DND-41 (cell line): ENCODE measurements at regions not wholly inside any gene's neighbourhood (a gene's known extent, or its start where the extent isn't known, plus 50 kb on each side); places are given as distances from the start of the nearest gene placed in this dataset.

ENCODE experiments used
- ATAC-seq: fragments of 200-7000 bp; cut with Tn5 transposase; 3 replicates; pipeline ENCODE4 v1.9.1; 2021; ENCODE audit warnings: low read depth; ENCODE audit not compliant: insufficient read depth
- DNase-seq: peaks from one replicate; pipeline ENCODE4 v3.0.0-alpha.2; 2020
- H2AFZ ChIP-seq: 2 replicates; pipeline ENCODE4 v1.6.0; 2012; ENCODE audit warnings: low read depth, low read length
- H3K27ac ChIP-seq: 2 replicates; pipeline ENCODE4 v1.5.1; 2012; ENCODE audit warnings: low read length, inconsistent platforms
- H3K27me3 ChIP-seq: fragments of 200-600 bp; sonication (generic); 2 replicates; pipeline ENCODE4 v1.6.0; 2012; ENCODE audit warnings: low read length, mild to moderate bottlenecking, inconsistent platforms; ENCODE audit not compliant: insufficient read depth, poor library complexity
- H3K36me3 ChIP-seq: 2 replicates; pipeline ENCODE4 v1.5.1; 2012; ENCODE audit warnings: low read length, inconsistent platforms; ENCODE audit not compliant: insufficient read depth
- H3K4me1 ChIP-seq: 2 replicates; pipeline ENCODE4 v1.5.1; 2012; ENCODE audit warnings: mild to moderate bottlenecking, low read length; ENCODE audit not compliant: insufficient read depth
- H3K4me2 ChIP-seq: 2 replicates; pipeline ENCODE4 v1.6.0; 2012; ENCODE audit warnings: mild to moderate bottlenecking, moderate library complexity, low read length, inconsistent platforms; ENCODE audit not compliant: insufficient read depth
- H3K4me3 ChIP-seq, 2 experiments: fragments of 200-600 bp in 1 of 2; shearing (Covaris generic) in 1 of 2; 2 replicates each; pipeline ENCODE4 v1.5.1; 2012 to 2016; ENCODE audit warnings: inconsistent platforms in 2 of 2, low read length in 2 of 2, mild to moderate bottlenecking in 2 of 2, low read depth in 1 of 2, moderate library complexity in 1 of 2
- H3K79me2 ChIP-seq: 2 replicates; pipeline ENCODE4 v1.6.0; 2012; ENCODE audit warnings: low read length, inconsistent platforms; ENCODE audit not compliant: insufficient read depth
- H3K9ac ChIP-seq: 2 replicates; pipeline ENCODE4 v1.6.0; 2012; ENCODE audit warnings: low read depth, mild to moderate bottlenecking, inconsistent platforms, low read length, moderate library complexity
- H3K9me3 ChIP-seq: 2 replicates; pipeline ENCODE4 v1.5.1; 2012; ENCODE audit warnings: low read length, moderate library complexity, mild to moderate bottlenecking, inconsistent platforms; ENCODE audit not compliant: insufficient read depth, severe bottlenecking
- H4K20me1 ChIP-seq: 2 replicates; pipeline ENCODE4 v1.6.0; 2012; ENCODE audit warnings: low read length; ENCODE audit not compliant: insufficient read depth
- CTCF ChIP-seq: IDR thresholded peaks from 2 replicates; pipeline ENCODE4 v1.5.1; 2012; ENCODE audit warnings: borderline replicate concordance, low read length, moderate library complexity, mild to moderate bottlenecking; ENCODE audit not compliant: poor library complexity, severe bottlenecking; ENCODE audit errors: extremely low read depth
- EZH2 ChIP-seq: IDR thresholded peaks from 3 replicates; pipeline ENCODE4 v1.6.1; 2012; ENCODE audit warnings: borderline replicate concordance, low read depth, mild to moderate bottlenecking, moderate library complexity, low read length, inconsistent platforms; ENCODE audit not compliant: severe bottlenecking

- no peak for DNase-seq
- Histone ChIP-seq H3K9me3 (no peaks in the 10 kb centered on the region), H3K79me2 (peaks cover 89% of the 10 kb centered on the region), H3K27me3 (no peaks in the 10 kb centered on the region), H3K36me3 (0 out of 2 replicates have a peak, but pooled peaks cover 4% of the 10 kb centered on the region), H3K4me1 (no peaks in the 10 kb centered on the region), H4K20me1 (peaks cover 74% of the 10 kb centered on the region), H3K27ac (no peak overlapping the region), H2AFZ (no peak overlapping the region), H3K4me2 (no peak overlapping the region), H3K9ac (no peak overlapping the region), H3K4me3 (no peak overlapping the region)
- ATAC-seq = peak; percentile 29; the same call in 1 of the 3 replicates
- TF ChIP-seq CTCF (no peak), EZH2 (no peak)
Observed at GRCh38 chr2:134141598-134142340, 112.1 kb upstream of the MGAT5 start.

GRCh38 chr2:134142341-134142738, 111.5 kb upstream of the MGAT5 start:
- TF ChIP-seq CTCF = no peak
- no peak for TF ChIP-seq EZH2
- Histone ChIP-seq H3K27ac (no peak overlapping the region), H4K20me1 (peaks cover 69% of the 10 kb centered on the region), H3K9ac (no peak overlapping the region), H3K4me1 (no peaks in the 10 kb centered on the region), H3K9me3 (no peaks in the 10 kb centered on the region), H3K36me3 (0 out of 2 replicates have a peak, but pooled peaks cover 4% of the 10 kb centered on the region), H3K4me3 (no peak overlapping the region), H3K79me2 (peaks cover 89% of the 10 kb centered on the region), H3K4me2 (no peak overlapping the region), H2AFZ (no peak overlapping the region), H3K27me3 (no peaks in the 10 kb centered on the region)
- no peak for DNase-seq
- ATAC-seq = no peak

GRCh38 chr2:134142903-134143302, 111.0 kb upstream of the MGAT5 start:
- Histone ChIP-seq H3K36me3 (0 out of 2 replicates have a peak, but pooled peaks cover 4% of the 10 kb centered on the region), H3K4me2 (no peak overlapping the region), H2AFZ (no peak overlapping the region), H3K9me3 (no peaks in the 10 kb centered on the region), H3K79me2 (peaks cover 88% of the 10 kb centered on the region), H3K9ac (no peak overlapping the region), H3K4me1 (no peaks in the 10 kb centered on the region), H3K4me3 (no peak overlapping the region), H3K27ac (no peak overlapping the region), H3K27me3 (no peaks in the 10 kb centered on the region), H4K20me1 (peaks cover 67% of the 10 kb centered on the region)
- TF ChIP-seq EZH2 (no peak), CTCF (no peak)
- DNase-seq (no peak), ATAC-seq (no peak)
